Forelimb muscle (tissue), 1 donor: ENCODE measurements at regions not wholly inside any gene's neighbourhood (a gene's known extent, or its start where the extent isn't known, plus 50 kb on each side); places are given as distances from the start of the nearest gene placed in this dataset.

Experiments used
- DNase-seq: peaks from one replicate; pipeline ENCODE4 v3.0.0-alpha.2; 2013; ENCODE audit warnings: low read depth

GRCh38 chr3:30167541-30168011 lies 438.8 kb upstream of the TGFBR2 start:
- DNase-seq = no peak

- no peak for DNase-seq
Measured at GRCh38 chr3:30169487-30169886, 436.9 kb upstream of the TGFBR2 start.

GRCh38 chr3:30170681-30171438 lies 435.5 kb upstream of the TGFBR2 start:
- DNase-seq = no peak

- DNase-seq = no peak
Measured at GRCh38 chr3:30174357-30174756, 432.0 kb upstream of the TGFBR2 start.

- no peak for DNase-seq
Measured at GRCh38 chr3:30180310-30181177, 425.9 kb upstream of the TGFBR2 start.

GRCh38 chr3:30181178-30181465 lies 425.3 kb upstream of the TGFBR2 start:
- DNase-seq = no peak

GRCh38 chr3:30181581-30181980 lies 424.8 kb upstream of the TGFBR2 start:
- no peak for DNase-seq

GRCh38 chr3:30183421-30183820 lies 423.0 kb upstream of the TGFBR2 start:
- no peak for DNase-seq

GRCh38 chr3:30184091-30184810 lies 422.1 kb upstream of the TGFBR2 start:
- no peak for DNase-seq

- DNase-seq = no peak
Measured at GRCh38 chr3:30185872-30186271, 420.5 kb upstream of the TGFBR2 start.

GRCh38 chr3:30186741-30187219 lies 419.6 kb upstream of the TGFBR2 start:
- no peak for DNase-seq

GRCh38 chr3:30187366-30187765 lies 419.0 kb upstream of the TGFBR2 start:
- no peak for DNase-seq

GRCh38 chr3:30188713-30189112 lies 417.7 kb upstream of the TGFBR2 start:
- DNase-seq = no peak

GRCh38 chr3:30189900-30190299 lies 416.5 kb upstream of the TGFBR2 start:
- peak; percentile 86 for DNase-seq

- DNase-seq = no peak
Measured at GRCh38 chr3:30193625-30194044, 412.8 kb upstream of the TGFBR2 start.

- no peak for DNase-seq
Measured at GRCh38 chr3:30195352-30195751, 411.0 kb upstream of the TGFBR2 start.

GRCh38 chr3:30198162-30198561 lies 408.2 kb upstream of the TGFBR2 start:
- DNase-seq = no peak

- DNase-seq = no peak
Measured at GRCh38 chr3:30199096-30199759, 407.2 kb upstream of the TGFBR2 start.

- no peak for DNase-seq
Measured at GRCh38 chr3:30199855-30200254, 406.5 kb upstream of the TGFBR2 start.

GRCh38 chr3:30201715-30202114 lies 404.7 kb upstream of the TGFBR2 start:
- DNase-seq = no peak

- no peak for DNase-seq
Measured at GRCh38 chr3:30203301-30203700, 403.1 kb upstream of the TGFBR2 start.

GRCh38 chr3:30204126-30204525 lies 402.3 kb upstream of the TGFBR2 start:
- DNase-seq = no peak
